GM18909 (cell line): ENCODE measurements at regions not wholly inside any gene's neighbourhood (a gene's known extent, or its start where the extent isn't known, plus 50 kb on each side); places are given as distances from the start of the nearest gene placed in this dataset.

Experiments used
- ATAC-seq: cut with Tn5 transposase; IDR thresholded peaks from one replicate; pipeline ENCODE4 v1.9.1; 2021; ENCODE audit warnings: mild to moderate bottlenecking; ENCODE audit not compliant: unreplicated experiment, poor library complexity

DNA sequence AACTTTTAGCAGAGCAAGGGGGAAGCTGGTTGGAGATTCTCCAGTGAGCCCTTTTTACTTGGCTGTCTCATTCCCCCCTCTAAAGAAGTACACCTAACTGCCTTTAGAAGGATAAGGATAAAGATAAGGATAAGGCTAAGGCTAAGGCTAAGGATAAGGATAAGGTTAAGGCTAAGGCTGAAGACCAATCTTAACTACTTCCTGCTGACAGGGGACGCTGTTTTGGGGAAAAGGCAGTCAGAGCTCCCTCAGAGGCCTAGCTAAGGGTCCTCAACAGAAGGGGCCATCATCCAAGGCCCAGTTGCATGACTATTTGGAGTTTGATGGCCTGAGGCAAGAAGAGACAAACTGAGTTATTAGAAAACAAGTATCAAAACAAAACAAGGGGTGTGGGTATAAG, 94.3 kb upstream of the ARPP21 start:
- ATAC-seq, result no peak

DNA sequence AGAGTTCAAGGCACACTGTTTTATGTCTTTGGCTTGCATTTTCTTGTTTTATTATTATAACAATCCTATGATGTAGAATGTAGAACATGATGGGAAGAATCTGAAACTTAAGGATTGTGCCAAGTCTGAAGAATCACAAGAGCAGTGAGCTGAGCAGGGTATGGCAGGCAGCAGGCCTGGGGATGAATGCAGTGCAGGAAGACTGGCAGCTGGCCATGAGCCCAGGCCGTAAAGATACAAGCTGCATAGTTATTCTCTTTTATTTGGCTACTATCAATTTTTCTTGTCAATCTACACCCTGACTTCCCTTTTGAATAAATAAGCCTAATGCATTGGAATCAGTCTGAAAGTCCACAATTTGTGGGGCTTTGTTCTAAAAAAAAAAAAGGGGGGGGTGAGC, 89.6 kb upstream of the ARPP21 start:
- ATAC-seq, result no peak

GRCh38 chr3:35562141-35562540, 77.2 kb upstream of the ARPP21 start:
- no peak for ATAC-seq

- ATAC-seq, result no peak
Measured at GRCh38 chr3:35565048-35565447, 74.3 kb upstream of the ARPP21 start.
